Spleen (tissue), 7 donors: ENCODE measurements at regions not wholly inside any gene's neighbourhood (a gene's known extent, or its start where the extent isn't known, plus 50 kb on each side); places are given as distances from the start of the nearest gene placed in this dataset.

ENCODE experiments used
- CTCF ChIP-seq, 11 experiments: fragments of 200-600 bp in 7 of 11; fragments of 450-650 bp in 4 of 11; sonication (generic) in 4 of 11; IDR thresholded peaks in 8 of 11; conservative IDR thresholded peaks in 3 of 11; 1 replicate in 7 of 11; 2 replicates in 4 of 11; pipeline versions ENCODE4 v1.4.0 to v1.8.0; 2016 to 2021; ENCODE audit warnings: antibody characterized with exemption in 11 of 11, inconsistent platforms in 4 of 11, mild to moderate bottlenecking in 1 of 11
- POLR2A ChIP-seq, 3 donors: fragments of 450-650 bp; IDR thresholded peaks; one replicate each; pipeline ENCODE4 v1.5.1; 2017; ENCODE audit warnings: antibody characterized with exemption in 3 of 3, mild to moderate bottlenecking in 1 of 3
- donor health status: DM: no; HTN: no; CAD: no; lungs with moderate emphysema.
- donor health status: DM: no; HTN: no; CAD: no.
- donor health status: DM: no; HTN: no; CAD: no.

GRCh38 chr17:33927732-33928133 is 327.4 kb upstream of the CCL2 start:
- peak in 1 of 11 experiments; percentile 9 for TF ChIP-seq CTCF (IDR thresholded peaks at IDR 0.05 in 8 of 11, conservative IDR thresholded peaks at IDR 0.05 in 3 of 11)
- no peak for TF ChIP-seq POLR2A (IDR thresholded peaks at IDR 0.05)
